ENCODE measurements at regions not wholly inside any gene's neighbourhood (a gene's known extent, or its start where the extent isn't known, plus 50 kb on each side); places are given as distances from the start of the nearest gene placed in this dataset.

GRCh38 chr1:227372726-227373130, 54.4 kb upstream of the CDC42BPA start:
- TF ChIP-seq EZH2 (IDR thresholded peaks at IDR 0.05; ENCODE audit: borderline replicate concordance, low read depth, low read length, severe bottlenecking) (no peak), CTCF (IDR thresholded peaks at IDR 0.05; ENCODE audit: borderline replicate concordance, extremely low read depth, low read length, poor library complexity, severe bottlenecking) (no peak)
- Histone ChIP-seq H3K4me2 (ENCODE audit: insufficient read depth, low read length) (no peak overlapping the region), H3K4me3 (ENCODE audit: low read depth in 1 of 2, low read length in 2 of 2) (no peak overlapping the region), H3K36me3 (ENCODE audit: insufficient read depth, low read length) (no peaks in the 10 kb centered on the region), H3K79me2 (ENCODE audit: insufficient read depth, low read length) (no peaks in the 10 kb centered on the region), H2AFZ (ENCODE audit: low read depth, low read length) (no peak overlapping the region), H3K27ac (ENCODE audit: low read length) (no peak overlapping the region), H3K9me3 (ENCODE audit: insufficient read depth, low read length, severe bottlenecking) (no peaks in the 10 kb centered on the region), H3K4me1 (ENCODE audit: insufficient read depth, low read length) (no peaks in the 10 kb centered on the region), H4K20me1 (ENCODE audit: insufficient read depth, low read length) (no peaks in the 10 kb centered on the region), H3K27me3 (ENCODE audit: insufficient read depth, low read length, poor library complexity) (no peaks in the 10 kb centered on the region), H3K9ac (ENCODE audit: low read depth, low read length) (no peak overlapping the region)
- ATAC-seq (ENCODE audit: insufficient read depth, low read depth) (no peak), DNase-seq (no peak)

GRCh38 chr1:227370533-227371254, 52.4 kb upstream of the CDC42BPA start:
- ATAC-seq (ENCODE audit: insufficient read depth, low read depth), result no peak
- H3K27ac ChIP-seq (ENCODE audit: low read length), result no peak overlapping the region
- H3K9ac ChIP-seq (ENCODE audit: low read depth, low read length), result no peak overlapping the region
- H3K27me3 ChIP-seq (ENCODE audit: insufficient read depth, low read length, poor library complexity), result no peaks in the 10 kb centered on the region
- no peak overlapping the region for H3K4me2 ChIP-seq (ENCODE audit: insufficient read depth, low read length)
- no peaks in the 10 kb centered on the region for H4K20me1 ChIP-seq (ENCODE audit: insufficient read depth, low read length)
- H3K4me3 ChIP-seq (ENCODE audit: low read depth in 1 of 2, low read length in 2 of 2), result no peak overlapping the region
- H3K79me2 ChIP-seq (ENCODE audit: insufficient read depth, low read length), result no peaks in the 10 kb centered on the region
- no peak for DNase-seq
- H2AFZ ChIP-seq (ENCODE audit: low read depth, low read length), result no peak overlapping the region
- H3K4me1 ChIP-seq (ENCODE audit: insufficient read depth, low read length), result no peaks in the 10 kb centered on the region
- no peaks in the 10 kb centered on the region for H3K9me3 ChIP-seq (ENCODE audit: insufficient read depth, low read length, severe bottlenecking)
- H3K36me3 ChIP-seq (ENCODE audit: insufficient read depth, low read length), result no peaks in the 10 kb centered on the region
- TF ChIP-seq CTCF (IDR thresholded peaks at IDR 0.05; ENCODE audit: borderline replicate concordance, extremely low read depth, low read length, poor library complexity, severe bottlenecking) (no peak), EZH2 (IDR thresholded peaks at IDR 0.05; ENCODE audit: borderline replicate concordance, low read depth, low read length, severe bottlenecking) (no peak)

- Histone ChIP-seq H3K4me3 (ENCODE audit: low read depth in 1 of 2, low read length in 2 of 2) (no peak overlapping the region), H3K27ac (ENCODE audit: low read length) (no peak overlapping the region), H3K9ac (ENCODE audit: low read depth, low read length) (no peak overlapping the region), H3K4me2 (ENCODE audit: insufficient read depth, low read length) (no peak overlapping the region), H4K20me1 (ENCODE audit: insufficient read depth, low read length) (no peaks in the 10 kb centered on the region), H3K36me3 (ENCODE audit: insufficient read depth, low read length) (no peaks in the 10 kb centered on the region), H2AFZ (ENCODE audit: low read depth, low read length) (no peak overlapping the region), H3K4me1 (ENCODE audit: insufficient read depth, low read length) (no peaks in the 10 kb centered on the region), H3K9me3 (ENCODE audit: insufficient read depth, low read length, severe bottlenecking) (no peaks in the 10 kb centered on the region), H3K79me2 (ENCODE audit: insufficient read depth, low read length) (no peaks in the 10 kb centered on the region), H3K27me3 (ENCODE audit: insufficient read depth, low read length, poor library complexity) (no peaks in the 10 kb centered on the region)
- DNase-seq, result no peak
- no peak for ATAC-seq (ENCODE audit: insufficient read depth, low read depth)
- no peak for TF ChIP-seq EZH2 (IDR thresholded peaks at IDR 0.05; ENCODE audit: borderline replicate concordance, low read depth, low read length, severe bottlenecking)
- TF ChIP-seq CTCF (IDR thresholded peaks at IDR 0.05; ENCODE audit: borderline replicate concordance, extremely low read depth, low read length, poor library complexity, severe bottlenecking), result no peak
Observed at GRCh38 chr1:227369102-227369760, 50.9 kb upstream of the CDC42BPA start.

Data from DND-41 (cell line).